ENCODE measurements at regions not wholly inside any gene's neighbourhood (a gene's known extent, or its start where the extent isn't known, plus 50 kb on each side); places are given as distances from the start of the nearest gene placed in this dataset.

GRCh38 chr13:62014299-62014698 lies 598.6 kb upstream of the PCDH20 start:
- H3K18ac ChIP-seq (ENCODE audit: low read depth, low read length) = no peak overlapping the region
- in situ Hi-C loops (cut with MboI; ENCODE audit: low sequenced_read_pairs) (no loop called here), intact Hi-C loops (cut with micrococcal nuclease) (loop anchor here (1.0 kb wide), 1 partner anchor 344 kb away; no protein-coding TSS in a partner anchor), dilution Hi-C loops (cut with HindIII; ENCODE audit: low sequenced_read_pairs, unreplicated experiment) (no loop called here)
- no peak overlapping the region for H2AK5ac ChIP-seq (ENCODE audit: low read depth, low read length)
- no peak overlapping the region for H3K9ac ChIP-seq (ENCODE audit: low read depth, low read length)
- H3K79me1 ChIP-seq (ENCODE audit: low read depth in 1 of 2, low read length in 2 of 2) = no peaks in the 10 kb centered on the region
- H2BK15ac ChIP-seq (ENCODE audit: low read depth, low read length) = no peak overlapping the region
- H3K27ac ChIP-seq (ENCODE audit: insufficient read depth, low read length) = no peak overlapping the region
- H2AFZ ChIP-seq (replicated peaks; ENCODE audit: low read length, poor library complexity) = no peak overlapping the region
- H4K91ac ChIP-seq (ENCODE audit: insufficient read depth, low read depth, low read length) = no peak overlapping the region
- no peak overlapping the region for H2BK20ac ChIP-seq (ENCODE audit: low read depth, low read length)
- H2BK5ac ChIP-seq (ENCODE audit: low read depth, low read length, poor library complexity, severe bottlenecking) = no peak overlapping the region
- no peak overlapping the region for H4K5ac ChIP-seq (ENCODE audit: low read depth, low read length)
- no peak overlapping the region for H4K8ac ChIP-seq (ENCODE audit: low read depth in 2 of 2, low read length in 2 of 2)
- ChIA-PET POLR2A (ENCODE audit: unreplicated experiment) (no interaction called here), CTCF (no interaction called here)
- H3K9me3 ChIP-seq (ENCODE audit: control insufficient read depth, insufficient read depth, low read length) = no peaks in the 10 kb centered on the region
- TF ChIP-seq CEBPB (IDR thresholded peaks at IDR 0.05; ENCODE audit: low read depth, low read length) (no peak), BHLHE40 (IDR thresholded peaks at IDR 0.05; ENCODE audit: low read depth, low read length) (no peak), RAD21 (IDR thresholded peaks at IDR 0.05; ENCODE audit: low read length) (no peak), FOS (IDR thresholded peaks at IDR 0.05; ENCODE audit: low read depth, low read length) (no peak), POLR2A (IDR thresholded peaks at IDR 0.05; ENCODE audit: low read depth, low read length) (no peak), RCOR1 (IDR thresholded peaks at IDR 0.05; ENCODE audit: insufficient replicate concordance, low read length) (no peak), RFX5 (IDR thresholded peaks at IDR 0.05; ENCODE audit: low read depth, low read length) (no peak), SMC3 (IDR thresholded peaks at IDR 0.05; ENCODE audit: low read depth, low read length) (no peak)
- no peaks in the 10 kb centered on the region for H3K4me1 ChIP-seq (ENCODE audit: control insufficient read depth, insufficient read depth, low read length)
- no peak overlapping the region for H3K4me3 ChIP-seq (ENCODE audit: insufficient read depth, low read depth, low read length)
- no peaks in the 10 kb centered on the region for H3K9me1 ChIP-seq (ENCODE audit: insufficient read depth, low read length)
- DNase-seq (peak; percentile 1), ATAC-seq (ENCODE audit: low read depth) (no peak)
- no peak overlapping the region for H3K4ac ChIP-seq (ENCODE audit: low read depth, low read length)
- H3K56ac ChIP-seq (ENCODE audit: extremely low read depth, insufficient read depth, low read length) = no peak overlapping the region
- no peak overlapping the region for H3K4me2 ChIP-seq (ENCODE audit: low read depth, low read length)
- H2AK9ac ChIP-seq (replicated peaks; ENCODE audit: low read depth, low read length, poor library complexity) = no peak overlapping the region
- H3K14ac ChIP-seq (replicated peaks; ENCODE audit: low read depth, low read length) = no peak overlapping the region
- no CpG with 5 or more reads among the region's 3 CpGs for WGBS, 2 experiments (ENCODE audit: extremely low coverage in 2 of 2, insufficient read length in 1 of 2)
- H3K23ac ChIP-seq (ENCODE audit: low read depth, low read length) = no peak overlapping the region
- H2BK120ac ChIP-seq (ENCODE audit: low read depth, low read length) = no peak overlapping the region
- H3K27me3 ChIP-seq (ENCODE audit: control insufficient read depth, insufficient read depth, low read length) = no peaks in the 10 kb centered on the region
- H3K36me3 ChIP-seq (ENCODE audit: control insufficient read depth, insufficient read depth, low read length) = no peaks in the 10 kb centered on the region
- H4K20me1 ChIP-seq (ENCODE audit: insufficient read depth, low read length) = no peaks in the 10 kb centered on the region
- no TSS peak for BruUV-seq (replicated peaks)
